GM12891 (cell line): ENCODE measurements at regions not wholly inside any gene's neighbourhood (a gene's known extent, or its start where the extent isn't known, plus 50 kb on each side); places are given as distances from the start of the nearest gene placed in this dataset.
"Not testable (repeated sequence)": the region's sequence is repeated elsewhere in the genome, so short reads cannot be mapped to it uniquely, and the experiment has no call there.

Experiments used
- DNase-seq: peaks from one replicate; pipeline ENCODE4 v3.0.0; 2011; ENCODE audit warnings: low spot score; ENCODE audit not compliant: insufficient read length
- FAIRE-seq: peaks from 2 replicates; lab custom pipeline; 2011; peaks lifted over from hg19 to GRCh38; lab: Jason Lieb, UNC
- PAX5 ChIP-seq: IDR thresholded peaks from 2 replicates; pipeline ENCODE4 v1.6.1; 2011; ENCODE audit warnings: low read length, moderate library complexity, mild to moderate bottlenecking; ENCODE audit not compliant: insufficient read depth, severe bottlenecking
- POLR2A ChIP-seq: IDR thresholded peaks from 2 replicates; pipeline ENCODE4 v1.6.1; 2011; ENCODE audit warnings: low read depth, low read length, control low read depth
- POLR2AphosphoS5 ChIP-seq: IDR thresholded peaks from 2 replicates; pipeline ENCODE4 v1.6.1; 2011; ENCODE audit warnings: low read depth, low read length, control low read depth
- POU2F2 ChIP-seq: IDR thresholded peaks from 2 replicates; pipeline ENCODE4 v1.6.1; 2011; ENCODE audit warnings: low read depth, mild to moderate bottlenecking, control low read depth, low read length, moderate library complexity
- SPI1 ChIP-seq: IDR thresholded peaks from 2 replicates; pipeline ENCODE4 v1.6.1; 2011; ENCODE audit warnings: low read depth, low read length, control low read depth
- TAF1 ChIP-seq: IDR thresholded peaks from 2 replicates; pipeline ENCODE4 v1.6.1; 2011; ENCODE audit warnings: low read depth, low read length, control low read depth

DNA sequence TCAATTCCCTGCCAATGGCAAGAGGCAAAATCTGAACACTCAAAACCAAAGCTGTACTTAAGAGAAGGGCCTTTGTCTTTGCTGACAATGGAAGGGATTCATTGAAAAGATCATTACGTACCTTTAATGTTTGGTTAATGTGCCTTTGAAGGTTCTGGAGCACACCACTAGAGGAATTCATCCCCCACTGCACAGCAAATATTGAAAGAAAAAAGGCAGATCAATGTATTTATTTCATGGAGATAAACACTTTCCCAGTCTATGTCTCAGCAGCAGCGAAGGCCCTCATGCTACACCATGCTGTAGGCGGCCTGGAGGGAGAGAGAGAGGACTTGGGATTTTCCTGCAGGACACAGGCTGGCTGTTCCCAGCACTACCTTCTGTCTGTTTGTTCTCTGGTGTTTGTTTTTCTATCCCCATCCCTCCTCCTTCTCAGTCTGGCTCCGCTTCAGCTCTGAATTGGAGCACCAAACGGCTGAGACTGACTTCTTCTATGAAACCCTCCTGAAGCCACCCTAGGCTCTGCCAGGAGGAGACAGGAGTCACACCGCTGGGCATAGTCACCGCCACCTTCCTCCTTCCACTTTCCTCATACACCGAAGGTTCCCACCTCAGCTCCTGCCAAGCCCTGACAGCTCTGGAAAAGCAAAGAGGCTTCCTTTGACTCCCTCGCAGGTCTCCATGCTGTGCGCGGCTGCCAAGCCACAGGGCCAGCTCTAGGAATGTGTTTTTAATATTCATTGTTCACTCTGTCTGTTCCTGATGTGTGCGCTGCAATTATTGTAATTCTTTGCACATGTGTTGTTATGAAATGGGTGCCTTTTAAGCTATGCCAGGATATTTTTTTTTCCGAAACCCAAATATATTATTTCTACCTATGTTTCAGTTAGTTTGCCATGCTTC is 301.5 kb downstream of the FZD1 start:
- FAIRE-seq: no peak
- DNase-seq: no peak
- TF ChIP-seq POLR2A: no peak
- no peak for TF ChIP-seq PAX5
- TF ChIP-seq SPI1: no peak

DNA sequence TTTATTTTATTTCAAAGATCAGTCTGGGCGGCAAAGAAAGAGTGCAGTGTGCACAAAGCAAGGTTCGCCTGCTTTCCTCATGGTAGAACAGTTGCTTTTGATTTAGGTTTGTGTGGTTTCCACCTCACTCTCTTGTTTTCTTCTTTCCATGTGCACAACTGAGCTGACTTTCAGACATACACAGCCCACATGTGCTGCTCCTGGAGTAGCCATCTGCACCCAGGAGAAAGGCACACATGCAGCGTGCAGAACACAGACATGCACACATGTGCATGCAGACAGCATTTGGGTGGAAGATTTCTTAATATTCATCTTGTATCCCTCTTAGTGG is 302.1 kb downstream of the FZD1 start:
- DNase-seq: no peak
- TF ChIP-seq TAF1 (no peak), SPI1 (no peak), POU2F2 (no peak), PAX5 (no peak), POLR2AphosphoS5 (no peak), POLR2A (no peak)
- FAIRE-seq: no peak

DNA sequence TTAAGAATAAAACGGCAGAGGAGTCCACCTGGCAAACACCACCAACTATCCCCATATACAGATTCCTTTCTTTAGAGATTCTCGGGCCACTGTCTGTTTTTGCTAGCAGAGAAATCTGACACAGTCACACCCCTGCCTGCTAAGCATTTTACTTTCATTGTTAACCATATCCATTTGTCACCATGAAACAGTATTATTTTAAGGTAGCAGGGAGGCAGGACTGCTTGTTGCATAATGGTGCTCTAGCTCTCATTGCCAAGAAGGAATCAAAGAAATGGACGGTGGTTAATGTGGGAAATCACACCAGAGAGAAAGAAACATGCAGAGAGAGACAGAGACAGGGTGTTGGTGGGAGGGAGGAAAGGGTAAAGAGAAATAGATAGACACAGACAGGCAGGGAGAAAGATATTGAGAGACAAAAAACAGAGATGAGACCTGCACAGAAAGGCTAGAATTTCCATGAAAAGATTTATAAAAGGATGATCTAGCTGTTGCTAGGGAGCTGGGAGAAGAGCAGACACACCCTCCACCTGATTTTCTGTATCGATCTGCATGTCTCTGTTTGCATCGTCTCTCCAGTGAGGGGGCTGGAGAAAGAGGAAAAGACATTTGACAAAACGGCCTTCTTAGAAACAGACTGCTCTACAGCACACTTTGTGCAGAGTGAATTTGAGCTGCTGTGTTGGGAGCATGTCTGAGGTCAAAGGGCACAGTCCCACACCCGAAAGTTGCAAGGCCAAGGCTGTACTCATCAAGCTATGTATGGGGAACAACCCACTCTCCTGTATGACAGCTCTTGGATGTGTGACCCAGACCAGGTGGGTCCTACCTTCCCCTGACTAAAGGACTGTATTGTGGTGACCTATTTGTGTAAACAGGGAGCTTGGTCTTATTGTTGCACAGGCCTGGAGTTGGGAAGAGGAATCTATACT is 303.1 kb downstream of the FZD1 start:
- TF ChIP-seq POLR2A: no peak
- no peak for TF ChIP-seq SPI1
- TF ChIP-seq TAF1: no peak
- TF ChIP-seq POLR2AphosphoS5: no peak
- FAIRE-seq: no peak
- DNase-seq: no peak

DNA sequence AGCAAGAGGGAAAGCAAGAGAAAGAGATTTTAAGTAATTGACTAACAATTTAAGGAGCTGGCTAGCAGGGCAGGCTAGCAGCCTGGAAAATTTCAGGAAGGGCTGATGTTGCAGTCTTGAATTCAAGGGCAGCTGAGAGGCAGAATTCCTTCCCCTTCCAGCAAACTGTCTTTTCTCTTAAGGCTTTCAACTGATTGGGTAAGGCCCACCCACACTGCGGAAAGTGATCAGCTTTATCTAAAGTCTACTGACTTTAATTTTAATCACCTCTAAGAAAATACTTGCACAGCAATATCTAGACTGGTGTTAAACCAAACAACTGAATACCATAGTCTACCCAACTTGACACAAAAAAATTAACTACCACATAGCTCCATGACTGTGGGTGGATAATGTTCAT is 303.9 kb downstream of the FZD1 start:
- TF ChIP-seq PAX5: no peak
- TF ChIP-seq POLR2AphosphoS5: no peak
- TF ChIP-seq POU2F2: no peak
- TF ChIP-seq TAF1: no peak
- TF ChIP-seq SPI1: no peak
- no peak for TF ChIP-seq POLR2A
- no peak for FAIRE-seq
- DNase-seq: no peak

DNA sequence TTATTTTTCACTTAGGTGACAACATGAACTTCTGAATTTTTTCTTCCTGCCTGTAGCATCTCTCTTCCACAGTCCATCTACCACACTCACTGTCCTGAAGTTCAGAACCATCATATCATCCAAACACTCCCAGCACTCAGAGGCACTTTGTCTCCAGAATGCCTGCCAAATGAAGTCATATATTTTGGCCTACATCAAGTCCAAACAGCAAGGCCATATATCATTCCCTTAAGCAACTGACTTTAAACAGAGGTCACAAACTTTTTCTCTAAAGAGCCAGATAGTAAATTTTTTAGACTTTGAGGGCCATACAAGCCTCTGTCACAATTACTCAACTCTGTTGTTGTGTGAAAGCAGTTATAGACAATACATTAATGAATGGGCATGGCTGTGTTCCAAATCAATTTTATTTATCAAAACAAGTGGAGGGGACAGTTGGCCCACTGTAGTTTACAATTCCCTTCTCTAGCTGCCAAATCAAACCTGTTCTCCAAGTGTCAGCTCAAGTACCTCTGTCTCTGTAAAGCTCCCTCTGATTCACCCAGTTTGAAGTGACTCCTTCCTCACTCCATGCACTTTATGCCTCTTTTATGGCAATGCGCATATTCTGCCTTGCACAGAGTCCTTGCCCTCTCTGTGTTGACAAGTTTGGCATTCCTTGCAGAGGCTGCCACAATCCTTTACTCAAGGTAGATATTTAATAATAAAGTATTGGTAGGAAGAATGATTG is 305.7 kb downstream of the FZD1 start:
- DNase-seq (no peak), FAIRE-seq (no peak)
- no peak for TF ChIP-seq POU2F2
- no peak for TF ChIP-seq SPI1
- TF ChIP-seq PAX5: no peak
- TF ChIP-seq POLR2AphosphoS5: no peak
- TF ChIP-seq POLR2A: no peak
- no peak for TF ChIP-seq TAF1

DNA sequence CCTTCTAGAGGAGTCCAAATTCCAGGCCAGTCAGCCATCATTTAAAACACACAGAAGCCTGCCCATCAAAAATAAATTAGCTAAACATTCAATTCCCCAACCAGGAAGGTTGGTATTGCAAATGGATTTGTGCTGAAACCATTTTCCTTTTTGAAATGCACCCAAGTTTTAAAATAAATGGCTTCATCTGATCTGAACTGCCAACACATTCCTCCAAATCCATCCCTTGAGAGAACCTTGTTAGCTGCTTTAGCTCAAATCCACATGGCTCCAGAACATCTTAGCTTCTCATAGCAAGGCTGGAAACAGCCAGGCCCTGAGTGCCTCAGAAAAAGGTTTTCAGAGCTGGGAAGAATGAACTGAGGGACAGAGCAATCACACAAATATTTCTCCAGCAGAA is 306.3 kb downstream of the FZD1 start:
- no peak for DNase-seq
- TF ChIP-seq POU2F2: no peak
- no peak for TF ChIP-seq POLR2A
- no peak for TF ChIP-seq TAF1
- no peak for TF ChIP-seq SPI1
- no peak for TF ChIP-seq POLR2AphosphoS5
- TF ChIP-seq PAX5: no peak
- no peak for FAIRE-seq

DNA sequence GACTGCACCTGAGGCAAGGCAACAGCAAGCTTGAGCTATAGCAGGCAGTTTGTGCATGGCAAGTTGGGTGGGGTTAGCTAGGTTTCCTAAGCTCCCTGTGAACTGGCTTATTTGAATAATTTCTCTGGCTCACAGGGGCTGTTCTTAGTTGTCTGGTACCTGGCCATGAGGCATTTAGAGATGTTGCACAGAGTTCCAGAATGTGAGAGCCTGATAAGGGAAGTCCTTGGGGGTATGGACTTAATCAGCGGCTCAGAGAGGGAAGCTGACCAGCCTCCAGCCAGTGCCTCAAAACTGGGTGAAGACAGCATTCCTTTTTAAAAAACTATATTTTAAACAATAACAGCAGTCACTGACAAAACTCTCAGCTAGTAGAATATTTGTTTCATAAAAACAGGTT is 307.4 kb downstream of the FZD1 start:
- no peak for DNase-seq
- no peak for FAIRE-seq
- TF ChIP-seq PAX5: no peak

DNA sequence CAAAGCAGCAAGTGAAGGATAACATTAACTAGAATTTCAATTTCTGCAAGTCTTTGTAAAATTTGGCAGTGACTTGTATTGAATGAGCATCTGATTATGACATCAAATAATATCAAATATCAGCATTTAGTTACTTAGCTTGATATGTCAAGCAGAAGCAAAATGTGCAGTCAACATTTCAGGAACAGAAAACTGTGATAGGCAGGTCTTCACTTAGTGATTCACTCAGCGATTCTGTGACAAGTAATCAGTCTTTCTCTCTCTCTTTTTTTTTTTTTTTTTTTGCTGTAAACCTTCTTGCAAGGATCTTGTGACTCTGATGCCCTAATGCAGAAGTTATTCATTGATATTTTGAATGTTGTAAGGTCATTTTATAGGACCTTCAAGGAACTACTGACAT is 307.1 kb downstream of the MTERF1 start:
- DNase-seq (no peak), FAIRE-seq (no peak)
- TF ChIP-seq POU2F2 (no peak), TAF1 (no peak), PAX5 (no peak), POLR2A (no peak), POLR2AphosphoS5 (no peak), SPI1 (no peak)

DNA sequence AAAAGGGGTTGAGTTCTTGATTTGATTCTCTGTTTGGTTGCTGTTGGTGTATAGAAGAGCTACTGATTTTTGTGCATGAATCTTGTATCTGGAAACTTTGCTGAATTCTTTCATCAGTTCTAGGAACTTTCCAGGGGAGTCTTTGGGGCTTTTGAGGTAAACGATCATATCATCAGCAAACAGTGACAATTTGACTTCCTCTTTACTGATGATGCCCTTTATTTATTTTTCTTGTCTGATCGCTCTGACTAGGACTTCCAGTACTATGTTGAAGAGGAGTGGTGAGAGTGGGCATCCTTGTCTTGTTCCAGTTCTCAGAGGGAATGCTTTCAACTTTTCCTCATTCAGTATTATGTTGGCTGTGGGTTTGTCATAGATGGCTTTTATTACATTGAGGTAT is 304.0 kb downstream of the MTERF1 start:
- not testable (repeated sequence) for FAIRE-seq, DNase-seq

DNA sequence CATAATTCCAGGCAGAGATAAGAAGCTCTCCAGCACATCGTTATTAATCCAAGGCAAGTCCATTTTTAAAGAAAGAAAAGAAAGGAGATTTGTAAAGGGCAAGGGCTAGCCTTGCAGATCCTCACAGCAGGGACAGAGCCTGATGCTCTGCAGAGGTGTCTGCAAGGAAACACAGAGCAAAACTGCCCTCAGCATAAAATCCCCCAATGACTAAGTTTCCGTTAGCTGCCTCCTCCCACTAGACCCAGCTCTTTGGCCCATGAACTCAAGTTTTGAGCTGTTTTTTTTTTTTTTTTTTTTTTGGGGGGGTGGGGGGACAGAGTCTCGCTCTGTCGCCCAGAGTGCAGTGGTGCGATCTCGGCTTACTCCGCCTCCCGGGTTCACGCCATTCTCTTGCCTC is 300.7 kb downstream of the MTERF1 start:
- DNase-seq: no peak
- no peak for FAIRE-seq
- TF ChIP-seq SPI1 (no peak), POLR2A (no peak), PAX5 (no peak), TAF1 (no peak), POU2F2 (no peak), POLR2AphosphoS5 (no peak)
